Body of pancreas (tissue), 4 donors: ENCODE measurements at regions not wholly inside any gene's neighbourhood (a gene's known extent, or its start where the extent isn't known, plus 50 kb on each side); places are given as distances from the start of the nearest gene placed in this dataset.

ENCODE experiments used
- POLR2A ChIP-seq, 3 donors: fragments of 450-650 bp; IDR thresholded peaks; one replicate each; pipeline ENCODE4 v1.6.1; 2016; ENCODE audit warnings: antibody characterized with exemption in 3 of 3, mild to moderate bottlenecking in 2 of 3
- TF ChIP-seq, protein P1 (sequence below), 7 experiments: fragments of 450-650 bp in 4 of 7; fragments of 200-600 bp in 3 of 7; sonication (generic) in 3 of 7; IDR thresholded peaks; one replicate each; pipeline ENCODE4 v1.5.1; 2016 to 2019; ENCODE audit warnings: antibody characterized with exemption in 7 of 7

DNA sequence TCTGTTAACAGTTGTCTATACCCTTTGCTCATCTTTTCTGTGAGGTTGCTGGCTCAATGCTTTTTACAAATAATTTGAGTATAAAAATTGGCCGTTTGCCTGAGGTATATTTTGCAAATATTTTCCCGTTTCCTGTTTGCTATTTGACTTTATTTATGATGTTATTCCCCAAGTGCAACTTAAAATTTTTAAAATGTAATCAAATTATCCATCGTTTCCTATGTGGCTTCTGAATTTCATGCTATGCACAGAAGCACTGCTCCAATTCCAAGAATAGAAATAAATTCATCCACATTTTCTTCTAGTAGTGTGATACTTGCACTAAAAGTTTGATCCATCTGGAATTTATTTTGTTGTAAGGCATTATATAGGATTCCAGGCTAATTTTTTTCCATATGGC, 123.6 kb downstream of the ZNF608 start:
- TF ChIP-seq, protein P1, sequence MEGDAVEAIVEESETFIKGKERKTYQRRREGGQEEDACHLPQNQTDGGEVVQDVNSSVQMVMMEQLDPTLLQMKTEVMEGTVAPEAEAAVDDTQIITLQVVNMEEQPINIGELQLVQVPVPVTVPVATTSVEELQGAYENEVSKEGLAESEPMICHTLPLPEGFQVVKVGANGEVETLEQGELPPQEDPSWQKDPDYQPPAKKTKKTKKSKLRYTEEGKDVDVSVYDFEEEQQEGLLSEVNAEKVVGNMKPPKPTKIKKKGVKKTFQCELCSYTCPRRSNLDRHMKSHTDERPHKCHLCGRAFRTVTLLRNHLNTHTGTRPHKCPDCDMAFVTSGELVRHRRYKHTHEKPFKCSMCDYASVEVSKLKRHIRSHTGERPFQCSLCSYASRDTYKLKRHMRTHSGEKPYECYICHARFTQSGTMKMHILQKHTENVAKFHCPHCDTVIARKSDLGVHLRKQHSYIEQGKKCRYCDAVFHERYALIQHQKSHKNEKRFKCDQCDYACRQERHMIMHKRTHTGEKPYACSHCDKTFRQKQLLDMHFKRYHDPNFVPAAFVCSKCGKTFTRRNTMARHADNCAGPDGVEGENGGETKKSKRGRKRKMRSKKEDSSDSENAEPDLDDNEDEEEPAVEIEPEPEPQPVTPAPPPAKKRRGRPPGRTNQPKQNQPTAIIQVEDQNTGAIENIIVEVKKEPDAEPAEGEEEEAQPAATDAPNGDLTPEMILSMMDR (IDR thresholded peaks at IDR 0.05) = no peak
- TF ChIP-seq POLR2A (IDR thresholded peaks at IDR 0.05) = no peak
